GM19467 (cell line): ENCODE measurements at regions not wholly inside any gene's neighbourhood (a gene's known extent, or its start where the extent isn't known, plus 50 kb on each side); places are given as distances from the start of the nearest gene placed in this dataset.
"Not testable (repeated sequence)": the region's sequence is repeated elsewhere in the genome, so short reads cannot be mapped to it uniquely, and the experiment has no call there.

Experiments used
- ATAC-seq: cut with Tn5 transposase; IDR thresholded peaks from one replicate; pipeline ENCODE4 v1.9.1; 2021; ENCODE audit warnings: mild to moderate bottlenecking, moderate library complexity; ENCODE audit not compliant: unreplicated experiment

- ATAC-seq = not testable (repeated sequence)
These were observed 372.4 kb downstream of the BCL2L11 start for GRCh38 chr2:111492995-111493719.

GRCh38 chr2:111493720-111494078 lies 373.0 kb downstream of the BCL2L11 start:
- ATAC-seq = peak; percentile 81

- ATAC-seq = not testable (repeated sequence)
These were observed 373.7 kb downstream of the BCL2L11 start for GRCh38 chr2:111494288-111494980.

- ATAC-seq = not testable (repeated sequence)
These were observed 374.2 kb downstream of the BCL2L11 start for GRCh38 chr2:111494981-111495315.

- not testable (repeated sequence) for ATAC-seq
These were observed 374.9 kb downstream of the BCL2L11 start for GRCh38 chr2:111495636-111496035.

GRCh38 chr2:111496176-111496575 lies 375.5 kb downstream of the BCL2L11 start:
- not testable (repeated sequence) for ATAC-seq

- ATAC-seq = not testable (repeated sequence)
These were observed 376.1 kb downstream of the BCL2L11 start for GRCh38 chr2:111496860-111497259.

GRCh38 chr2:111497270-111497669 lies 376.6 kb downstream of the BCL2L11 start:
- ATAC-seq = not testable (repeated sequence)

GRCh38 chr2:111500536-111501062 lies 379.9 kb downstream of the BCL2L11 start:
- not testable (repeated sequence) for ATAC-seq

- ATAC-seq = not testable (repeated sequence)
These were observed 380.0 kb downstream of the ANAPC1 start for GRCh38 chr2:111503844-111504570.

GRCh38 chr2:111504571-111504942 lies 379.4 kb downstream of the ANAPC1 start:
- not testable (repeated sequence) for ATAC-seq

- ATAC-seq = not testable (repeated sequence)
These were observed 378.7 kb downstream of the ANAPC1 start for GRCh38 chr2:111505267-111505666.

- peak; percentile 94 for ATAC-seq
These were observed 377.1 kb downstream of the ANAPC1 start for GRCh38 chr2:111506936-111507335.

GRCh38 chr2:111509225-111509869 lies 374.6 kb downstream of the ANAPC1 start:
- ATAC-seq = not testable (repeated sequence)

- ATAC-seq = not testable (repeated sequence)
These were observed 373.6 kb downstream of the ANAPC1 start for GRCh38 chr2:111510384-111510783.

- not testable (repeated sequence) for ATAC-seq
These were observed 372.9 kb downstream of the ANAPC1 start for GRCh38 chr2:111511062-111511461.

GRCh38 chr2:111512378-111512777 lies 371.6 kb downstream of the ANAPC1 start:
- not testable (repeated sequence) for ATAC-seq

GRCh38 chr2:111514138-111514537 lies 369.9 kb downstream of the ANAPC1 start:
- not testable (repeated sequence) for ATAC-seq

- ATAC-seq = not testable (repeated sequence)
These were observed 366.8 kb downstream of the ANAPC1 start for GRCh38 chr2:111517050-111517720.

- ATAC-seq = not testable (repeated sequence)
These were observed 366.3 kb downstream of the ANAPC1 start for GRCh38 chr2:111517721-111518053.
